Neural crest cell (in vitro differentiated cells): ENCODE measurements at regions not wholly inside any gene's neighbourhood (a gene's known extent, or its start where the extent isn't known, plus 50 kb on each side); places are given as distances from the start of the nearest gene placed in this dataset.

Experiments used
- DNase-seq: peaks from one replicate; pipeline ENCODE4 v3.0.0; 2021; ENCODE audit warnings: low read depth, mixed read lengths, low spot score
- H3K27ac Mint-ChIP-seq: one replicate; pipeline ENCODE4 v1.8.0; 2021; ENCODE audit warnings: mild to moderate bottlenecking, mixed read lengths; ENCODE audit not compliant: unreplicated experiment
- H3K27me3 Mint-ChIP-seq: 2 replicates; pipeline ENCODE4 v1.8.0; 2021; ENCODE audit warnings: low read depth, mild to moderate bottlenecking, mixed read lengths
- H3K36me3 Mint-ChIP-seq: 2 replicates; pipeline ENCODE4 v1.8.0; 2021; ENCODE audit warnings: low read depth, mild to moderate bottlenecking, mixed read lengths
- H3K4me1 Mint-ChIP-seq: 2 replicates; pipeline ENCODE4 v1.8.0; 2021; ENCODE audit warnings: mixed read lengths
- H3K4me3 Mint-ChIP-seq: one replicate; pipeline ENCODE4 v1.8.0; 2021; ENCODE audit warnings: mild to moderate bottlenecking, mixed read lengths
- H3K9me3 Mint-ChIP-seq: 2 replicates; pipeline ENCODE4 v1.8.0; 2021; ENCODE audit warnings: mixed read lengths
- TF ChIP-seq, protein P1 (sequence below): fragments of 200-600 bp; sonication (generic); conservative IDR thresholded peaks from 2 replicates; pipeline ENCODE4 v1.5.0; 2021; ENCODE audit warnings: antibody characterized with exemption, mild to moderate bottlenecking

DNA sequence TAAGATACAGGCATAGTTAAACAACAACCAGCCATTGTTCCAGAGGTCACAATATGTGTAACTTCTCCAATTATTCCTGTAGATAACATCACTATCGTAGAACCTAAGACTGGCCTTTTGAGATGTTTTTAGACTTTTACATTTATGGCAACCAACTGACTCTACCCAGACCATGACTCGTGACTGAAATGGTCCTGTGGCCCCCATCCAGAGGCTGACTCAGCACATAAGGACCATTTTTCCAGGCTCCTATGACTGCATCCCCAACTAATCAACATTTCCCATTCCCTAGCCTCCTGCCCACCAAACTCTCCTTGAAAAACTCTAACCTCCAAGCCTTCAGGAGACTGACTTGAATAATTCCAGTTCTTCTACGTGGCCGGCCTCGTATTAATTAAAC is 52.6 kb upstream of the NID2 start:
- Mint-ChIP-seq H3K36me3 (peaks cover 5% of the 10 kb centered on the region), H3K9me3 (peaks cover 5% of the 10 kb centered on the region), H3K4me1 (peaks cover 68% of the 10 kb centered on the region), H3K27me3 (peaks cover 9% of the 10 kb centered on the region), H3K4me3 (no peak overlapping the region), H3K27ac (no peak overlapping the region)
- TF ChIP-seq, protein P1, sequence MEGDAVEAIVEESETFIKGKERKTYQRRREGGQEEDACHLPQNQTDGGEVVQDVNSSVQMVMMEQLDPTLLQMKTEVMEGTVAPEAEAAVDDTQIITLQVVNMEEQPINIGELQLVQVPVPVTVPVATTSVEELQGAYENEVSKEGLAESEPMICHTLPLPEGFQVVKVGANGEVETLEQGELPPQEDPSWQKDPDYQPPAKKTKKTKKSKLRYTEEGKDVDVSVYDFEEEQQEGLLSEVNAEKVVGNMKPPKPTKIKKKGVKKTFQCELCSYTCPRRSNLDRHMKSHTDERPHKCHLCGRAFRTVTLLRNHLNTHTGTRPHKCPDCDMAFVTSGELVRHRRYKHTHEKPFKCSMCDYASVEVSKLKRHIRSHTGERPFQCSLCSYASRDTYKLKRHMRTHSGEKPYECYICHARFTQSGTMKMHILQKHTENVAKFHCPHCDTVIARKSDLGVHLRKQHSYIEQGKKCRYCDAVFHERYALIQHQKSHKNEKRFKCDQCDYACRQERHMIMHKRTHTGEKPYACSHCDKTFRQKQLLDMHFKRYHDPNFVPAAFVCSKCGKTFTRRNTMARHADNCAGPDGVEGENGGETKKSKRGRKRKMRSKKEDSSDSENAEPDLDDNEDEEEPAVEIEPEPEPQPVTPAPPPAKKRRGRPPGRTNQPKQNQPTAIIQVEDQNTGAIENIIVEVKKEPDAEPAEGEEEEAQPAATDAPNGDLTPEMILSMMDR = no peak
- DNase-seq = no peak

DNA sequence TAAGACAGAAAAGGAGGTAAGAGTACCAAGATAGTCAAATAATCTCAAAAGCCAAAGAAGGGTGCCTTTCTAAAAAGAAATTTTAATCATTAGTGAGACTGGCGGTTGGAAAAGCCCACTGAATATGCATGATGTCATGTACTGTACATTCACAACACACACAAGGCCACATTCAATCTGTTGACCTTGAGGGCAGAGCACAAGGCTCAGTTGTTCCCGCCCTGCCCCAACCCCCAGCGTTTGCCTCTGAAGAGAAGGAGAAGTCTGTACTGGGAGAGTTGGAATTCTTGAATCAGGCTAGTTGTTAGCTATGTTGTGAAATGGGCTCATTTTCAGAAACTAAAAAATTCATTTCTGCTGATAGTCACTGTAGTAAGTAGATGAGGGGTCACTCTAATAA is 50.2 kb upstream of the NID2 start:
- Mint-ChIP-seq H3K9me3 (peaks cover 11% of the 10 kb centered on the region), H3K36me3 (peaks cover 5% of the 10 kb centered on the region), H3K4me1 (peaks cover 65% of the 10 kb centered on the region), H3K27me3 (peaks cover 4% of the 10 kb centered on the region), H3K27ac (peak overlapping the region; percentile 99), H3K4me3 (peak overlapping the region; percentile 51)
- no peak for DNase-seq
- TF ChIP-seq, protein P1 = no peak
